Heart left ventricle (tissue), 13 donors: ENCODE measurements at regions not wholly inside any gene's neighbourhood (a gene's known extent, or its start where the extent isn't known, plus 50 kb on each side); places are given as distances from the start of the nearest gene placed in this dataset.

Experiments
- CTCF ChIP-seq, 12 donors: fragments of 200-600 bp; sonication (generic) in 4 of 12; IDR thresholded peaks; one replicate each; pipeline versions ENCODE4 v1.5.0 to v1.8.0; 2018 to 2022; ENCODE audit warnings: antibody characterized with exemption in 12 of 12, mild to moderate bottlenecking in 5 of 12
- POLR2A ChIP-seq, 2 donors: fragments of 450-650 bp; IDR thresholded peaks; one replicate each; pipeline ENCODE4 v1.6.1; 2017; ENCODE audit warnings: antibody characterized with exemption in 2 of 2, mild to moderate bottlenecking in 2 of 2, moderate library complexity in 2 of 2
- donor health status: ischemic (EF 13 %, LVEDD 7.1; RV severe dilation, severe dysfunction).
- donor health status: DM: no; HTN: yes; CAD: no.
- donor health status: DM: no; HTN: no; CAD: no.
- donor health status: ischemic (EF 25% LVEDD 6.9; RV normal size, moderate dysfunction).
- donor health status: ischemic (EF 25% LVEDD 5.7; RV mildly dilated, moderate dysfunction).
- donor health status: ischemic (EF 35%, LVEDD 5.7; RV mildly dilated, moderate dysfunction).
- donor health status: nonischemic (EF 11% LVEDD 7.7; RV severe dilation, severe dysfunction).
- donor health status: DM: yes; HTN: yes; CAD: no.
- donor health status: PGD.
- donor health status: ischemic (EF 29% LVEDD 5.4; RV normal size, mild dysfunction).
- donor health status: nonischemic (EF 23%, LVEDD 6.1; RV moderate dilation, normal function).

GRCh38 chr10:88122145-88122544, 258.7 kb downstream of the PTEN start:
- no peak for TF ChIP-seq CTCF (IDR thresholded peaks at IDR 0.05)
- TF ChIP-seq POLR2A (IDR thresholded peaks at IDR 0.05) = no peak
